ENCODE measurements at regions not wholly inside any gene's neighbourhood (a gene's known extent, or its start where the extent isn't known, plus 50 kb on each side); places are given as distances from the start of the nearest gene placed in this dataset.

DNA sequence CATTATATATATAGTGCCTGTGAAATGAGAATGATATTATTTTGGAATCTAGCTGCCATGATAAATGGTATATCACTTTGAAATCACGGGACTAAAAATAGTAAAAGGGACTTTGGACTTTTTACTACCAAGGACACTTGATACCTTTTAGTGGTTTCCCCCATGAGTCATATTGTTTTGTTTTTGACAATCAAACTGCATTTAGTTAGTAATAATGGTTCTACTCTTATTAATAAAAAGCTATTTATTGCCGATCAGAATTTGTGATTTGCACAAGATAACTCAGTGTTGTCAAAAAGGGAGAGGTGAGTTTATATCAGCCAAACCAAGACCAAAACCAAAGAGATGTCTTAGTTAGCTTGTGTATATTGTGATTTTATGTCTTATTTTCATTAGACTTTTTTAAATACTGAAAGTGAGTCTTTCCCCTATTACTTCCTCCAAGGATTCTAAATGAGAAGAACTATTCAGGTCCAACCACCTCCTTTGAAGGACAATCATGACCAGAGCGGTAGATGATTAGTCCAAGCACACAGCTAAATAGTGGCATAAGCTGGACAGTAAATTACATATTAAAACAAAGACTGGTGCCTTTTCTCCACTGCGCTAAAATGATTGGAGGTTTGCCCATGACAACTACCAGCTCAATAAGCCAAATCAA, 281.7 kb upstream of the ESRRG start:
- TF ChIP-seq EZH2phosphoT487 (IDR thresholded peaks at IDR 0.05; ENCODE audit: insufficient read depth, low read depth) (no peak), EZH2 (IDR thresholded peaks at IDR 0.05; ENCODE audit: insufficient read depth, poor library complexity, severe bottlenecking) (no peak)

Data from GM23248 (cell line).